ENCODE measurements at regions not wholly inside any gene's neighbourhood (a gene's known extent, or its start where the extent isn't known, plus 50 kb on each side); places are given as distances from the start of the nearest gene placed in this dataset.

DNA sequence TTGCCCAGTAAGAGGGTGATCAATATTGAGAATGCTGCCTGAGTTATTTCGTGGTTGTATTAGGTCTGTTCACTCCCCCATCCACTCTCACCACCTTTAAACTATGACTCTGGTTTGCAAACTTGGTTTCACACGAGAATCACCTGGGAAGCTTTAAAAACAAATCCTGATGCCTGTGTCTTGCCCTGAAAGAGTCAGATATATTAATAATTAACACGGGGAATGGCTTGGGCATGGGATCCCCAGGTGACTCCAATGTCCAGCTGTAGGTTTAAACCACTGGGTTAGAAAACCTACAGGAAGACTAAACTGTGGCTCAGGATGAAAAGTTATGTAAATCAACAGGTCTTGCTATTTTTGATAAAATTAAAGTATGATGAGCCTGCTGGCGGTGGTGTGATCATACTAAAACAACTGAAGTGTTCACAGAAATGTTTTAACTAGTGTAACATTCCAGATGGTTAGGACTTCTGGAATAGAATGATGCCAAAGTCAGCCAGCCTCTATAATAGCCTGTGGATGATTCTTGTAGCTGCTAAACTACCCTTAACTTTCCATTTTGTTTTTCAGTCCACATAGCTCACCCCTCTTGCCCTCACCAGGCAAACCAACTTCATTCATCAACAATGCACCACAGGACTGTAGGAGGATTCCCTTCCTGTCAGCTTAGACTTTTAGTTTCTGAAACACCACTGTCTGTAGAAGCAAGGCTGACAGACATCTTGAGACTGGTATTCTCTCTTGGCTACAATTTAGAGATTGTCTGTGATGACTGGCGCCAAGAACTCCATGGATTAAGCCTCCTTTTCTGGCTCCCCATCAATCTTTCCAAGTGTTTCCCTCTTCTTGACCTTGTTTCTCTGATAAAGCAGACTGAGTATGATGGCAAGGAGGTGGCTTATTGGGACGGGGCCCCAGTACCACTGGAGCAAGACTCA, 119.1 kb upstream of the ADAMTS9 start:
- H3K4me3 ChIP-seq (replicated peaks in 1 of 2; ENCODE audit: low read depth in 1 of 2, low read length in 2 of 2), result no peak overlapping the region
- TF ChIP-seq POLR2AphosphoS5 (IDR thresholded peaks at IDR 0.05; ENCODE audit: low read depth, low read length) (no peak), RAD21 (IDR thresholded peaks at IDR 0.05; ENCODE audit: low read depth) (no peak), TCF7L2 (IDR thresholded peaks at IDR 0.05; ENCODE audit: borderline replicate concordance, extremely low read depth, insufficient read depth, insufficient read length) (no peak), FOSL1 (IDR thresholded peaks at IDR 0.05; ENCODE audit: low read depth) (no peak), CBX3 (IDR thresholded peaks at IDR 0.05; ENCODE audit: low read depth) (no peak), CEBPB (IDR thresholded peaks at IDR 0.05; ENCODE audit: low read depth) (no peak), SP1 (IDR thresholded peaks at IDR 0.05; ENCODE audit: low read depth) (no peak), YY1 (IDR thresholded peaks at IDR 0.05; ENCODE audit: extremely low read depth, insufficient replicate concordance, low read depth, low read length) (no peak), POLR2A (IDR thresholded peaks at IDR 0.05; ENCODE audit: borderline replicate concordance, extremely low read depth, insufficient read depth, insufficient read length) (no peak), EGR1 (IDR thresholded peaks at IDR 0.05; ENCODE audit: low read depth) (no peak), SRF (IDR thresholded peaks at IDR 0.05; ENCODE audit: low read depth) (no peak), EZH2phosphoT487 (IDR thresholded peaks at IDR 0.05; ENCODE audit: borderline replicate concordance) (no peak), ZNF274 (IDR thresholded peaks at IDR 0.05; ENCODE audit: low read depth, low read length) (no peak)
- TF ChIP-seq, protein P1, sequence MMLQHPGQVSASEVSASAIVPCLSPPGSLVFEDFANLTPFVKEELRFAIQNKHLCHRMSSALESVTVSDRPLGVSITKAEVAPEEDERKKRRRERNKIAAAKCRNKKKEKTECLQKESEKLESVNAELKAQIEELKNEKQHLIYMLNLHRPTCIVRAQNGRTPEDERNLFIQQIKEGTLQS (IDR thresholded peaks at IDR 0.05), result no peak
- TF ChIP-seq, protein P2, sequence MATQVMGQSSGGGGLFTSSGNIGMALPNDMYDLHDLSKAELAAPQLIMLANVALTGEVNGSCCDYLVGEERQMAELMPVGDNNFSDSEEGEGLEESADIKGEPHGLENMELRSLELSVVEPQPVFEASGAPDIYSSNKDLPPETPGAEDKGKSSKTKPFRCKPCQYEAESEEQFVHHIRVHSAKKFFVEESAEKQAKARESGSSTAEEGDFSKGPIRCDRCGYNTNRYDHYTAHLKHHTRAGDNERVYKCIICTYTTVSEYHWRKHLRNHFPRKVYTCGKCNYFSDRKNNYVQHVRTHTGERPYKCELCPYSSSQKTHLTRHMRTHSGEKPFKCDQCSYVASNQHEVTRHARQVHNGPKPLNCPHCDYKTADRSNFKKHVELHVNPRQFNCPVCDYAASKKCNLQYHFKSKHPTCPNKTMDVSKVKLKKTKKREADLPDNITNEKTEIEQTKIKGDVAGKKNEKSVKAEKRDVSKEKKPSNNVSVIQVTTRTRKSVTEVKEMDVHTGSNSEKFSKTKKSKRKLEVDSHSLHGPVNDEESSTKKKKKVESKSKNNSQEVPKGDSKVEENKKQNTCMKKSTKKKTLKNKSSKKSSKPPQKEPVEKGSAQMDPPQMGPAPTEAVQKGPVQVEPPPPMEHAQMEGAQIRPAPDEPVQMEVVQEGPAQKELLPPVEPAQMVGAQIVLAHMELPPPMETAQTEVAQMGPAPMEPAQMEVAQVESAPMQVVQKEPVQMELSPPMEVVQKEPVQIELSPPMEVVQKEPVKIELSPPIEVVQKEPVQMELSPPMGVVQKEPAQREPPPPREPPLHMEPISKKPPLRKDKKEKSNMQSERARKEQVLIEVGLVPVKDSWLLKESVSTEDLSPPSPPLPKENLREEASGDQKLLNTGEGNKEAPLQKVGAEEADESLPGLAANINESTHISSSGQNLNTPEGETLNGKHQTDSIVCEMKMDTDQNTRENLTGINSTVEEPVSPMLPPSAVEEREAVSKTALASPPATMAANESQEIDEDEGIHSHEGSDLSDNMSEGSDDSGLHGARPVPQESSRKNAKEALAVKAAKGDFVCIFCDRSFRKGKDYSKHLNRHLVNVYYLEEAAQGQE (IDR thresholded peaks at IDR 0.05; ENCODE audit: low read depth), result no peak
- TF ChIP-seq, protein P3, sequence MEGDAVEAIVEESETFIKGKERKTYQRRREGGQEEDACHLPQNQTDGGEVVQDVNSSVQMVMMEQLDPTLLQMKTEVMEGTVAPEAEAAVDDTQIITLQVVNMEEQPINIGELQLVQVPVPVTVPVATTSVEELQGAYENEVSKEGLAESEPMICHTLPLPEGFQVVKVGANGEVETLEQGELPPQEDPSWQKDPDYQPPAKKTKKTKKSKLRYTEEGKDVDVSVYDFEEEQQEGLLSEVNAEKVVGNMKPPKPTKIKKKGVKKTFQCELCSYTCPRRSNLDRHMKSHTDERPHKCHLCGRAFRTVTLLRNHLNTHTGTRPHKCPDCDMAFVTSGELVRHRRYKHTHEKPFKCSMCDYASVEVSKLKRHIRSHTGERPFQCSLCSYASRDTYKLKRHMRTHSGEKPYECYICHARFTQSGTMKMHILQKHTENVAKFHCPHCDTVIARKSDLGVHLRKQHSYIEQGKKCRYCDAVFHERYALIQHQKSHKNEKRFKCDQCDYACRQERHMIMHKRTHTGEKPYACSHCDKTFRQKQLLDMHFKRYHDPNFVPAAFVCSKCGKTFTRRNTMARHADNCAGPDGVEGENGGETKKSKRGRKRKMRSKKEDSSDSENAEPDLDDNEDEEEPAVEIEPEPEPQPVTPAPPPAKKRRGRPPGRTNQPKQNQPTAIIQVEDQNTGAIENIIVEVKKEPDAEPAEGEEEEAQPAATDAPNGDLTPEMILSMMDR (IDR thresholded peaks at IDR 0.05 in 2 of 3, conservative IDR thresholded peaks at IDR 0.05 in 1 of 3; ENCODE audit: borderline replicate concordance in 1 of 3, insufficient read depth in 1 of 3, low read depth in 2 of 3, low read length in 2 of 3), result no peak
- no peaks in the 10 kb centered on the region for H4K20me1 ChIP-seq (ENCODE audit: insufficient read depth)
- H3K27me3 ChIP-seq (ENCODE audit: insufficient read depth, low read length), result peaks cover 31% of the 10 kb centered on the region
- RAD21 ChIA-PET (ENCODE audit: low non-redundant PET in 1 of 2, low total read pairs in 2 of 2, uncharacterized antibody in 2 of 2, unreplicated experiment in 2 of 2), result no interaction called here
- H3K27ac ChIP-seq (ENCODE audit: low read depth, low read length), result no peak overlapping the region
- no peaks in the 10 kb centered on the region for H3K79me2 ChIP-seq (ENCODE audit: insufficient read depth, low read length)
- no peaks in the 10 kb centered on the region for H3K36me3 ChIP-seq (ENCODE audit: control insufficient read depth in 1 of 2, insufficient read depth in 2 of 2, low read length in 2 of 2)
- H3K9me3 ChIP-seq (ENCODE audit: control insufficient read depth in 1 of 2, insufficient read depth in 1 of 2, low read depth in 1 of 2, low read length in 2 of 2), result no peaks in the 10 kb centered on the region
- H3K4me2 ChIP-seq (ENCODE audit: low read length), result no peak overlapping the region
- no peak for DNase-seq (ENCODE audit: low read depth, low spot score)
- intact Hi-C loops (cut with micrococcal nuclease), result no loop called here
- ATAC-seq, result no peak
- CTCF ChIA-PET, result no interaction called here
- no peaks in the 10 kb centered on the region for H3K9me2 ChIP-seq (ENCODE audit: insufficient read depth)
- no TSS peak for BruUV-seq (replicated peaks)
- H3K4me1 ChIP-seq (ENCODE audit: control insufficient read depth in 1 of 2, insufficient read depth in 2 of 2, low read length in 2 of 2), result no peaks in the 10 kb centered on the region
- no peak overlapping the region for H3K9ac ChIP-seq (ENCODE audit: low read length)
- H2AFZ ChIP-seq (ENCODE audit: low read depth, low read length, poor library complexity, severe bottlenecking), result no peak overlapping the region
- POLR2A ChIA-PET, result no interaction called here
